GM19438 (cell line): ENCODE measurements at regions not wholly inside any gene's neighbourhood (a gene's known extent, or its start where the extent isn't known, plus 50 kb on each side); places are given as distances from the start of the nearest gene placed in this dataset.
"Not testable (repeated sequence)": the region's sequence is repeated elsewhere in the genome, so short reads cannot be mapped to it uniquely, and the experiment has no call there.

ENCODE experiments used
- ATAC-seq: cut with Tn5 transposase; IDR thresholded peaks from one replicate; pipeline ENCODE4 v1.9.1; 2021; ENCODE audit warnings: low read depth; ENCODE audit not compliant: unreplicated experiment

DNA sequence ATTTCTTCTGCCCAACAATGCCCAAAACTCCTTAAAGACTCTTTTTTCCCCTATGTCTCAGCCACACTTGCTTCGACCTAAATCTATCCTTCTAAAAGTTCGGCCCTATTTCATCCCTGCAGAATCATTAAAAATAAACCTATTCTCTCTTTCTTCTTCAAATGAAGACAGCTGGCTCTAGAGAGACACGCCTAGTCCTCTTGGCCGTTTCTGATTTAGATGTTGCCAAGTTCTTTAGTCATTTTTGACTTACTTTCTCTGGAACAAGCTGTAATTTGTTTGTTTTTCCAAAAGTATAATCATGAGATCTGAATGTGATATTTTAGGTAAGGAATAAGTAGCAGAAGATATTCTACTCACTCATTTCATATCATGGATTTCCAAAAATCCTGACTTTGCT lies 211.6 kb downstream of the CENPC start:
- ATAC-seq, result no peak

- peak; percentile 60 for ATAC-seq
Observed at GRCh38 chr4:67332627-67333026, 212.7 kb downstream of the CENPC start.

GRCh38 chr4:67328393-67328792 lies 216.9 kb downstream of the CENPC start:
- no peak for ATAC-seq

DNA sequence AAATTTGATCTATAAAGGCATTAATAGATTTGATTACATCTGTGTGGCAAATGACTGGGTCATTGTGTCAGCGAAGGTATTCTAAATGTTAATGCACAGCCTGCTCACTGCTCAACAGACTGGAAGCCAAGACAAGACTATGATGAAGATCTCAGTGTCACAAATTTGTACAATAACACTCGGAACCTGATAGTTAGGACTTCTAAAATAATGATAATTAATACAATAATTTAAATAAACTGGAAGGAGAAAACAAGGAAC lies 217.4 kb downstream of the CENPC start:
- ATAC-seq, result no peak

GRCh38 chr4:67327245-67328017 lies 217.9 kb downstream of the CENPC start:
- ATAC-seq, result peak; percentile 96

GRCh38 chr4:67325791-67326190 lies 219.5 kb downstream of the CENPC start:
- ATAC-seq, result no peak

- ATAC-seq, result no peak
Observed at GRCh38 chr4:67320645-67321044, 224.7 kb downstream of the CENPC start.

- ATAC-seq, result not testable (repeated sequence)
Observed at GRCh38 chr4:67319607-67320006, 225.7 kb downstream of the CENPC start.

DNA sequence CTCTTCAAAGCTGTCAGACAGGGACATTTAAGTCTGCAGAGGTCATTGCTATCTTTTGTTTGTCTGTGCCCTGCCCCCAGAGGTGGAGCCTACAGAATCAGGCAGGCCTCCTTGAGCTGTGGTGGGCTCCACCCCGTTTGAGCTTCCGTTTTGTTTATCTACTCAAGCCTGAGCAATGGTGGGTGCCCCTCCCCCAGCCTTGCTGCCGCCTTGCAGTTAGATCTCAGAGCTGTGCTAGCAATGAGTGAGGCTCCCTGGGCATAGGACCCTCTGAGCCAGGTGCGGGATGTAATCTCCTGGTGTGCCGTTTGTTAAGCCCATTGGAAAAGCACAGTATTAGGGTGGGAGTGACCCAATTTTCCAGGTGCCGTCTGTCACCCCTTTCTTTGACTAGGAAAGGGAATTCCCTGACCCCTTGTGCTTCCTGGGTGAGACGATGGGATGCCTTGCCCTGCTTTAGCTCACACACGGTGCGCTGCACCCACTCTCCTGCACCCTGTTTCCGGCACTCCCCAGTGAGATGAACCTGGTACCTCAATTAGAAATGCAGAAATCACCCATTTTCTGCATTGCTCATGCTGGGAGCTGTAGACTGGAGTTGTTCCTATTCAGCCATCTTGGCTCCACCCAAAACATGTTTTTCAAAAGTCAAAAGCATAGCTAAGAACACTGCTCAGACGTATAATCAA lies 244.7 kb downstream of the CENPC start:
- not testable (repeated sequence) for ATAC-seq

- ATAC-seq, result no peak
Observed at GRCh38 chr4:67292636-67293035, 252.7 kb downstream of the CENPC start.

GRCh38 chr4:67292045-67292444 lies 253.3 kb downstream of the CENPC start:
- no peak for ATAC-seq

GRCh38 chr4:67291644-67292043 lies 253.7 kb downstream of the CENPC start:
- ATAC-seq, result no peak

DNA sequence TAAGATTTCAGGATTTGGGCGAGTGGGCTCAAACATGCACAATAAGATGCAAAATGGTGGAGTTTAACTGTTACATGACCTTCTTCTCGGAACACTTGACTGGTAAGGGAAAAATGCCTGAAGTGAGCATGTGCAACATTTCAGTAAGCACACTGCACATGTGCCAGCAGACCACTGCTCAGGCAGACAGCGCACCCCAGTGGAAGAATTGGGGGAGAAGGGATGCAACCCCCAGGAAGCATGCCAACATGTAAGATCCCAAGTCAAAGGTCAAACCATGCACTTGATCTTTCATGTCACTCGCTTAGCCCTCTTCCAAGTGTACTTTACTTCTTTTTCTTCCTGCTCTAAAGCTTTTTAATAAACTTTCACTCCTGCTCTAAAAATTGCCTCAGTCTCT lies 256.3 kb downstream of the CENPC start:
- ATAC-seq, result no peak

- ATAC-seq, result no peak
Observed at GRCh38 chr4:67286724-67287123, 258.6 kb downstream of the CENPC start.

DNA sequence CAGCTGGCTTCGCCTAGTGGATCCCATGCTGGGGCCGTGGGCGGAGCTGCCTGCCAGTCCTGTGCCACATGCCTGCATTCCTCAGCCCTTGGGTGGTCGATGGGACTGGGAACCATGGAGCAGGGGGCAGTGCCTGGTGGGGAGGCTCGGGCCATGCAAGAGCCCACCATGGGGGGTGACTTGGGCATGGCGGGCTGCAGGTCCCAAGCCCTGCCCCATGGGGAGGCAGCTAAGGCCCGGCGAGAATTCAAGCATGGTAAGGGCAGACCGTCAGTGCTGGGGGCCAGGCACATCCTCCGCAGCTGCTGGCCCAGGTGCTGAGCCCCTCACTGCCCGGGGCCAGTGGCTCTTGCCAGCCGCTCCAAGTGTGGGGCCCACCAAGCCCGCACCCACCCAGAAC lies 262.6 kb downstream of the CENPC start:
- no peak for ATAC-seq

GRCh38 chr4:67275179-67275750 lies 270.0 kb downstream of the CENPC start:
- ATAC-seq, result no peak

- not testable (repeated sequence) for ATAC-seq
Observed at GRCh38 chr4:67274671-67275070, 270.6 kb downstream of the CENPC start.

DNA sequence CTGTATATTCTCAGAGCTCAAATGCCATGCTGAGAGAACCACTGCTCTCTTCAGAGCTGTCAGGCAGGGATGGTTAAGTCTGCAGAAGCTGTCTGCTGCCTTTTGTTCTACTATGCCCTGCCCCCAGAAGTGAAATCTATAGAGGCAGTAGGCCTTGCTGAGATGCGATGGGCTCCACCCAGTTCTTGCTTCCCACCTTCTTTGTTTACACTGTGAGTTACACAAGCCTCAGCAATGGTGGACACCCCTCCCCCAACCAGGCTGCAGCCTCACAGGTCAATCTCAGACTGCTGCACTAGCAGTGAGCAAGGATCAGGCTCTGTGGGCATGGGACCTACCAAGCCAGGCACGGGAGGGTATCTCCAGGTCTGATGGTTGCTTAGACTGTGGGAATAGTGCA lies 271.6 kb downstream of the CENPC start:
- no peak for ATAC-seq

DNA sequence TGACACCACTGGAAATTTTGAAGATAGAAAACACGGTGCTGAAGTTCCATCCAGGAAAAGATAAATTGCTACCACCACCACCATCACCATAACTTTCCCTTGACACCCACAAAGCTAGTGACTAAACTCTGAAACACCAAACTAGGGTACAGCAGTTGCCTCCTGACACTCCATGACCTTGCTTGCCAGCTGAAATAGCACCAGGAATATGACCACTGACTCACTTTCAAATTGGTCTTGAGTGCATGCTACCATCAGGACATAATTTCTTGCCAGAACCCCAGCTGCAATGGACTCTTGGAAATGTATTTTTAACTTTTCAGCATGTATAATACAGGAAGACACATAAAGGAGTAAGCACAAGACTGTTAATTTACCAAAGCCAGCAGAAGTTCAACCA lies 283.3 kb downstream of the CENPC start:
- ATAC-seq, result no peak

- no peak for ATAC-seq
Observed at GRCh38 chr4:67256388-67257043, 288.8 kb downstream of the CENPC start.

DNA sequence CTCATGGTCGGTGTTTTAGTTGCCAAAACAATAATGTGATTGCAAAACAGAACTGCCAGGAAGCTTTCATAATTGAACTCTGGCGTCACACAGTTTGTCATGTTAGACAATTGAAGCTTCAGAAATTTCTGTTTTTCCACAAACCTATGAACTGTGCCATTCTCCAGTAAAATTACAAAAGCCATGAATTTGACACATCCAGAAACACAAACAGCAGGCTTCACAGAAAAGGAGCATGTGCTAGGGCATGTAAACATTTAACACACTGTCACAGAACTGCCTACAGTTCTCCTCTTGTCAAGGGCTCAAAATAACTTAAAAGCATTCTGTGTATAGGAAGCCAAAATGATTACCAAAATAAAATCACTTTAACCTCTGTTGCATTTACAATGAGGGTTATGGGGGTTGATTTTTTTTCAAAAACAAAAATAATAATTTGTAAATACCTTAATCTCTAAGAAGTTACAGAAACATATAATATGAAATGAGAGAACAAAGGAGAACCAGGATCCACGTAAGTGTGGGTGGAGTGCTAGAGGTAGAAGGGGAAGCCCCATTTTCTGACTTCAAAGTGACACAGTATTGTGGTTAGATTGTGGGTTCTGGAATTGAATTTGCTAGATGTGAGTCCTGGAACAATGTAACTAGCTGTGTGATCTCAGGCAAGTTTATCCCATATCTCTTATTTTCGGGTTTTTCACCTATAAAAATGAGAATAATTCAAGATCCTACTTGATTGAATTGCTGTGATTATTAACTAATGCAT lies 295.0 kb downstream of the CENPC start:
- ATAC-seq, result no peak
